Right lung (tissue), 2 donors: ENCODE measurements at regions not wholly inside any gene's neighbourhood (a gene's known extent, or its start where the extent isn't known, plus 50 kb on each side); places are given as distances from the start of the nearest gene placed in this dataset.

Source experiments
- DNase-seq, 2 donors: peaks; one replicate each; pipeline ENCODE4 v3.0.0-alpha.2; 2013

DNA sequence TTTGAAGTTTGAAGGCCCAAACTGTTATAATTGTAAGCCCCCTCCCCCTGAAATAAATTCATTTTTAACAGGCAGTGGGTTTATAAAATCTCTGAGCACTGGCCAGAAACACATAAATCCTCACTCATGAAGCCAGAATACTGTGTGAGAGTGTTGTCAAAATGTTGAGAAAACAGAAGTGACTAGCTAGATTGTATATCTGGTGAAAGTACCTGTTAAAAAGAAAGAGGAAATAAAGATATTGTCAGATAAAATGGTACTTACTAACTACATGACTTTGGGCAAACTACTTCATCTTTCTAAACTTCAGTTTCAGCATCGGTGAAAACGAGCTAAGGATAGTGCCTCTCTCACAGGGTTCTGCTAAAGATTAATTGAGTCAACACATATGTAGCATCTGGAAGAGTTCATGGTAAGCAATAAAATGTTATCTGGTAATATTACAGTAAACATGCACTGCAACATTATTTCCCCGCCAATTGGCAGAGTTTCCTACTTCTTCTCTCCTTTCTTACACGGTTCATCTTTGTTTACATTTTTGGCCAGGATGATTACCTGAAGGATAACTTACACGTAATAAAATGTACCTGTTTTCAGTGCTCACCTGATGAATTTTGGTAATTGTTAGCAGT is 202.5 kb upstream of the CHRM2 start:
- no peak for DNase-seq

DNA sequence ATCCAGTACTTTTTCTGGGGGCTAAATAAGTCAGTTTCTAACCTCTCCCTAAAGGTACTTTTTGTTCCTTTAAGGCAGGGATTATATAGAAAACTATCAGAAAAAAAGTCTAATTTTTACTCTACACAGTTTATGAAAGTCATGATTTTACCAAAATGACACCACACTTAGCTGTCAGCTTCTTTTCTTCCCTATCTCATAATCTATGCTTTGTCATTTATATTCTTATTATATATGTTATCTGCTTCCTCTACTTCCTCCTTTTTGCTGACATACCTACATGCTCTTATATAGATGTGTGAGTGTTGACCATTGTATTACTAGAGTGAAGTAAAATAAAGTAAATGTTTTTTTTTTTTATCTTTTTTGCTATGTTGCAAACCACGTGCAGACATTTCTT is 203.9 kb upstream of the CHRM2 start:
- DNase-seq = no peak

DNA sequence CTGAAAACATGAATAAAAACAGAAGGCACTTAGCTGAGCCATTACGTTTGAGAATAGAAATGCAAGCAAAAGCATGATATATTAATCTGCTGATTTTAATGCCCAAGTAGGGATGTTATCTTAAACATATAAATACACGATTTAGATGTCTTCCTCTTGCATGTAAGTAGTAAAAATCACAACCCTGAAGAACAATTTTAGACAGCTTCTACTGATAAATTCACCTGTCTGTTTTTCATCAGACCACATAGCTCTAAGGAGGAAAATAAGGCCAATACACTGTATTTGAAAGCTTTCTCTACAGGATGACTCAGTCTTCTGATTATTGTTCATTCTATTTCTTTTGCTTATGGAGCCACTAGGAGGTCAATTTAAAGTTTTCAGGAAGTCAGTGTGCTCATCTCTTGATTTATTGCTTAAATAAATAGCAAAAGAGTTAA is 210.9 kb upstream of the CHRM2 start:
- no peak for DNase-seq

DNA sequence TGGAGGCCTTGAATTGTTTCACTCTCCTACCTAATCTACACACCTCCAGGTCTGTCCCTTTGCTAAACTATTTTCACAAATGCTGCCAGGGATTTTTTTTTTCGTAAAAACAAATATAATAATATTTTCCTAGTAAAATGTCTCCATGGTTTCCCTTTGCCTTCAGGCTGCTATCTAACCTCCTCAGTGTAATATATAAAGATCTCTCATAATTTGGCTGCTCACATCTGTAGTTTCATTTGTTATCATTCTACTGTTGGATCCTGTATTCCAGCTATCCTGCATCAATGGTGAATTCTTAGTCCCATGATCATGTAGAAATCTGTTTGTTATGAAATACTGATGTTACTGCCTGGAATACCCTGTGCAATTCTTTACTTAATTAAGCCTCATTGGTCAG is 211.9 kb upstream of the CHRM2 start:
- no peak for DNase-seq

DNA sequence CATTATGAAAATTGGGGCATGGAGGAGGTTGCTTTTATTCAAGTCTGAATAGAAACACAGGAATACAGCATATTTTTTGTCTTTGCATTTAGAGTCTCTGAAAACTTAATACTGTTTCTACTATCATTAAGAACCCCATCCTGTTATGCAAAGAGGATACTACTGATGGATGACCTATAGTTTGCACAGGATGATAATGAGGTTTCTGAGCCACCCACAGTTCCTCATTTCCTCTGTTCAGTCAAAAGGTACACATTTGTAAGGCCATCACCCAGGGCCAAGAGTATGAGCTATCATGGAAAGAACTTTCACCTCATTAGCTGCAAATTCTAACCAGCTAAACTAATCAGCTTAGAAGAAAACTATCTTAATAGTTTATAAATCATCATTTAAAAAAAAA is 213.0 kb upstream of the CHRM2 start:
- DNase-seq = no peak

DNA sequence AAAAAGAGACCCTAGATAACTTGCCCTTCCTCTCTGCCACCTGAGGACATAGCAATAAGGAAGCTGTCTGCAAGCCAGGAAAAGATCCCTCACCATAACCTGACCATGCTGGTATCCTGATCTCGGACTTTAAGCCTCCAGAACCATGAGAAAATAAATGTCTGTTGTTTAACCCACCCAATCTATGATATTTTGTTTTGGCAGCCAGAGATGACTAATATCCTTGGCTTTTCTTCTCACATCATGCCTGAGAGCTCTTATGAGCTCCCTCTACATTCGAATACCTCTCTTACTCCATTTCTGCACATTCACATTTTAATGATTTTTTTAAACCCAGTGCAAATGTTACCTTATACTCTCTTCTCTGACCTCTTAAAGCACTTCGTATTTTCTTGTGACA is 214.0 kb upstream of the CHRM2 start:
- no peak for DNase-seq

DNA sequence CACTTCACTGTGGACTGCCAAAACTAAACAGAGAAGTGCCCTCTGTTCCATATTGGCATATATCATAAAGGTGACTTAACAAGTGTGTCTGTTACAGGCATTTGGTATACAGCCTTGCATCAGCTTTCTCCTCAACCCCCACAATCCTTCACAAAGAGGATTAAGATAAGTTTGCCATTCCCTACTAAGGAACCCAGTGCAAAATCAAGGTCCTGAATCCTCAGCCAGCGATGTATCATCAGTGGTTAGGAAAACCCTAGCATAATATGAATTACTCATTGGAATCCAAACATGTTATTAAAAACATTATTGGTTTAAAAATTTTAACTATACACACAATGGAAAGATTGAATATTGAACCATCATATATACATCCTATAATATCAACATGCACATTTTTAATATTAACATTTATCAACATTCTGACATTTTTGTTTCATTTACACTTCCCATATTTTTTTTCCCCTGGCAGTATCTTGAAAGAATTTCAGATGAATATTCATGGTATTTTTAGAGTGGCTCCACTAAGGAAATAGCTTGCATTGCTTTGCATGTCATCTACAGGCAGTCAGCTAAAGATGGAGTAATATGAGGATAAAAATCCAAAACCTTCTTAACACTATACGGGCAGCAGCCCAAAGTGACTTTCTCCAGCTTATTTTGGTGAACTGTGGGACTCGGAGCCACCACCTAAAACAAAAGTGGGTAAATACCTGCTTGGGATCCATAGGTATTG is 215.6 kb upstream of the CHRM2 start:
- DNase-seq = no peak

DNA sequence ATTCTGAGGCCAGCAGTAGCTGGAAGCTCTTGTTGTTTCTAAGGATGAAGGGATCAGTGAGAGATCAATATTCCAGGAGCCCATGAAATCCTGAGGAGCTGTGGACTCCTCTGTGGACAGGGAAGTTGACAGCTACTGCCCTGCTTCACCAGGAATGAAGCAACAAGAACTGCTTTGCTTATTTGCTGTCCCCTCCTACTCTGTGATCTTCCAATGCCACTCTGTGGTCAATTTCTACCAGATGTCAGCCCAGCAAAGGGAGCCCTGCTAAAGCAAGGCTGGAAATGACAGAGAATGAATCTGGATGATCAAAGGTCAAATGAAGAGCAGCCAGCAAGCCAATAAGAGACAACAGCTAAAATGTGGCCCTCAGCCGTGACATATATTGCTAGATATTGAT is 227.5 kb upstream of the CHRM2 start:
- DNase-seq = no peak

DNA sequence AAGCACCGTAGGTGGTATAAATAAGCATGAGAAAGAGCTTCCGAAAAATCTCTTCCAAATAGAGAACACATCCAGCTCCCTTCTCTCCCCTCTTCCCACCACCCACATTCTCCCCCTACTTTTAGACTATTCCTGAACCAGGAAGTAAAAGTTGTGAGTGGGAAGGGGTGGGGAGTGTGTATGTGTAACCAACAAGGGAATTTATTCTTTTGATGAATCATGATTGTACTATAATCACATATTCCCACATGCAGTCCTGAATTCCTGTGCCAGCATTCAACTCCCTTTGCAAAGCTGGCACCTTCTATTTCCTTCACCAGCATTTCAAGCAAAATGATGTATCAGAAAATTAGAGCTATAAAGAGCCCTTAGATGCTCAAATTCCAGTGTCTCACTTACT is 230.6 kb upstream of the CHRM2 start:
- no peak for DNase-seq

DNA sequence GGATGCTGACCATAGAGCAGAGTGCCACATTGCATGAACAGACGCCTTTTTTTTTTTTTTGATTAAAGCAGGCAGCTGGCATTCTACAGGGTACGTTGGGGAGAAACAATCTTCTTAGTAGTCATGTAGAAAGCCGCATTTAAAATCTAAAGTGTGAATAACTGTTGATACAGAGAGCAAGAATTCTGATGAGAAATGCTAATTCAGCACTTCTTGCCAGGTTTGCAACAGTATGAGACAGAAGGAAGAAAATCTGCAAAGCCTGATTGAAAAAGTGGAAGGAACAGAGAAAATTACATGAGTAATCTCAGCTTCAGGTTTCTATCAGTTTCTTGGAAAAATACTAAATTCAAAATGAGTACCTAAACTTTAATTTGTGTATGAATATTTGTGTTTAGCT is 232.7 kb upstream of the CHRM2 start:
- no peak for DNase-seq

DNA sequence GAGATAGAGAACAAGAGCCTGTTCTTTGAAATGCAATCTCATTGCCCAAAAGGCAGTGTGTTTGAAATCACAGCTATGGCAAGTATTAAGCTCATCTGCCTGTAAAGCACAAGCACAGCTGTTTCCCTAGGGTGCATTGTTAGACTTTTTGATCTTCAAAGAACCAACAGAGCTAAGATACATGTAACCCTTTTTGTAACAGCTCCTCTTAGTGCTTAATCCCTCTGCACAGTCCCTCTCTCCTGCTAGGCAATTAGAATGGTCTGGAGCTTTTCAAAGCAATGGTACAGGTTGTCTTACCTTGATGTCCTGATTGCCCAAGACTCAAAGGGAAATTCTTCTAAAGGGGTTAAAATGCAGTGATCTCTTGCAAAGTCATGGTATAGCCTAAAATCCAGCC is 249.6 kb upstream of the CHRM2 start:
- DNase-seq = no peak

DNA sequence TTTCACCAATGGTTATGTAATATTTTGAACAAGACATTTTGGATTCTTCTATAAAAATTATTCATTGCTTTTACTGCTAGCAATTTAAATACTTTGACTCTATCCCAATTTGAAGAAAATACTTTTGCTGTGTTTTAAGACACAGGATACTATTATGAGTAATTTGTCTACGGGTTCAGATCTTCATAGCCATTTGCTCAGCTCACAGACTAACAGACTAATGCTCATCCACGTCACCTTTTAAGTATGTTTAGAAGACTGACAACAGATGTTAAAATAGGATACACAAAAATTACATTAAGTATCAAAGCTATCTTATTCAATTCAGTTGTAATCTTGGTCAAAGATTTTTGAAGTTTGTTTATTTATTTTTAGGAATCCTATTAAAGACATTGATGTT is 251.3 kb upstream of the CHRM2 start:
- no peak for DNase-seq

DNA sequence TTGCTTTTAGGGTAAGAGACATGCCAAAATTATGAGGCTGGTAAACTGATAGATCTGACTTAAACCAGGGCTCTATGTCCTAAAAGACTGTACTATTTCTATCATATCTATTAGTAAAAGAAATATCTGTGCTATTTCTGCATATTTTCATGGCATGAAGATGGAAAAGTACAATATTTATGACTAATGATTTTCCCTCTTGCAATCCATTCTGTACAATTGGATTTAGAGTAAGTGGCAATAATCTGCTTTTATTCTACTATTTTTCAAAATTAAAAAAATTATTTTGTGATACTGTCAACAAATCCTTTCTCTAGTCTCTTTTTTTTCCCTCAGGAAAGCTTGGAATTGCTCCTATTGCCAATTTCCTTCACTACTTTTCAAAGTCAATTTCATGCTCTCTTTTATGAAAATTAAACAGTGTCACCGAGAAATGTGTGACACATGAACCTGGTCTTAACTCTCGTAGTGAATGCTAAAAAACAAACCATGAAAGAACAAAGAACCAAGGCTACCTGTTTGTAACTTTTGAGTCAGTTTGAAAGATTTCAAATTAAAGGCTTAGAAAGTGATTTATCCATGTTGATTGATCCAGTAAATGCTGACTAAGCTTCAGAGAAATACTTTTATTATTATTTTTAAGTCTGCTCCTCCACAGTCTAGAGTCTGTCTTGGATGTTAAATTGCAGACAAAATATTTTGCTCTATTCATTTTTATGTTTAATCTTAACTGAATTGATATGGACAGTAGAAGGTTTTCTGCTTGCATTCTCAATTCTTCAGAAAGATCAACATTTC is 262.7 kb upstream of the CHRM2 start:
- no peak for DNase-seq

DNA sequence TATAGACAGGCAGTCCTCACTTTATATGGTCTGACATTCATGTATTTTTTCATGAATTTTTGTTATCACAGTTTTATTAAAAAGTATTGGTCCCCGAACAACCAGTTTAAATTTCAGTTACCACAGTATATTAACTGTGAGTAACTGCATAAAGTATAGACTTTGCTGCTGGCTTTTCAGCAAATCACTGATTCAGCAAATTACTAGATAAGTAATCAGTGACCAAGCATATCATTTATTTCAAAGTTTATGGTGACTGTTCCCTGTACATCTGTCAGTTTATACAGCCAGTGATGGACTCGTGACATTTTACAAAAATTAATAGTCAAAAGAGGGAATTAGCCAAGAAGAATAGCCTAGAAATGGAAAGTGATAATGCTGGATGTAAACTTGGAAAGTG is 266.7 kb upstream of the CHRM2 start:
- DNase-seq = no peak

DNA sequence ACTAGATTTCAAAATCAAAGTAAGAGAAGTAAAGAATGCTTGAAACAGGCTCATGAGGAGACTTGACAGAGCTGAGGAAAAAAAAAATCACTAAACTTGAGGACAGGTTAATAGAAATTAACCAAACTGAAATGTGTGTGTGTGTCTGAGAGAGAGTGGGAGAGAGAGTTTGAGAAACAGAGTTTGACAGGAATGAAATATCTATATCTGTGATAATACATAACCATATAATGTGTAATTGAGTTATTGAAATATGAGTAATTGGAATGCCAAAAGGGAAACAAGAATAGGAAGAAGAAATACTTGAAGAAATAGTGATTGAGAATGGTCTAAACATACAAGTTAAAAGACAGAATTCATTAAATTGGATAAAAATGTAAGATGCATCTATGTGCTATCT is 268.0 kb upstream of the CHRM2 start:
- no peak for DNase-seq

DNA sequence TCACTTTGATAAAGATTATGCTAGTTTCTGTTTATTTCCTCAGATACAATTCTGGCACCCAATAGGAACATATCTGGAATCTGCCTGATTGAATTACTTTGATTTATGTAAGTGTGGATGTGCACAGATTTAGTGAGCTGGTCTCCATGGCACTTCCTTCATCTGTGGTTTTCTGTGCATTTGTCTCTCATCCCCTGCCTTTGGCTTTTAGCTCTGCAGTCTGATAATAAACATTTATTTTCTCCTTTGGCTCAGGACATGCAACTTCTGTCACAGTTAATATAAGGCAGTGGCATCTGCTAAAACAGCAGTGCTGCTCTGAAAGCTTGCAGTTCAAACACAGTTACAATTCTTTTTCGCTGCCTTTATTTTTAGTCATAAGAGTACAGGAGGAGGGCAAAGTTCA is 273.7 kb upstream of the CHRM2 start:
- no peak for DNase-seq

DNA sequence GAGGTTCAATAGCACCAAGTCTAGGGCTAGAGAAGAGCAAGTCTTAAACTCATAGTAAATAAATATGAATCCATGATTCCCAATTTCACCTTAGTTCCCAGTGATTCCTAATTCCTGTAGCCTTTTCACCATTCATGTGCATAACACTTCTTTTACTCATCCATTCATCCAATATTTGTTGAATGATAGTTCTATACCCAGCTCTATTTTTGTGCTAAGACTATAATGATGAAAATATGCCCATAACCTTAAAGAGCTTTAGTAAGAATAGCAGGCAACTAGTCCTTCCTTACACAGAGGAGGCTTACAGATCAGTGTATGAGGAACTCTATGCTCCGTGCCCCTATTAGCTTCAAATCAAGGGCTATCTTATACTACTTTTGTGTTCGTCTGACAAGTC is 280.2 kb upstream of the CHRM2 start:
- DNase-seq = no peak

DNA sequence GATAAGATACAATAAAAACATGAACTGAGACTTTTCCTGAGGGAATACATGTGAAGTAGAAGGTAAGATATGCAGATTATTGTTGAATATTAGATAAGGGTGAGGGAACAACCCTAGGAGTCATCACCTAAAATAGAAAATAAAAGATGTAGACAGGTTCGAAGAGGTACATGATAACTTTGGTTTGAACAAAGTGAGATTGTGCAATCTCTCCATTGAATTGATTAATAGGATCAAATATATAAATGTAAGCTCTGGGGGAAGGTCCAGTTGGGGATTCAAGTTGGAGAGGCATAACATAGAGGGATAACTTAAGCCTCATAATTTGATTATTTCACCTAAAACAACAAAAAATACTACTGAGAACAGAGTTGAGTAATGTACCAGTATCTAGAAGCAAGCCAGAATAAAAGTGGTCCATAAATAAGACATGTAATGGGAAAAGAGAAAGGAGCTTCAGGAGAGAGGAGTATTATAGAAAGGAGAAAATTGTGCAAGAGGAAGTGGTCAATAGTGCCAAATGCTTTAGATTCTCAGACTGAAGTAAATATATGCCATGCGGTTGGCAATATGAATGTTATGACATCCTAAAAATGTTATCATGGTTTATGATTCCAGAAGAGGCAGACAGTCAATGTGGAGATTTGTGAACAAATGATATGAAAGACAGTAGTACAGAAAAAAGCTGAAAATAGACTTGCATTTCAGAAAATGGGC is 282.3 kb upstream of the CHRM2 start:
- no peak for DNase-seq

DNA sequence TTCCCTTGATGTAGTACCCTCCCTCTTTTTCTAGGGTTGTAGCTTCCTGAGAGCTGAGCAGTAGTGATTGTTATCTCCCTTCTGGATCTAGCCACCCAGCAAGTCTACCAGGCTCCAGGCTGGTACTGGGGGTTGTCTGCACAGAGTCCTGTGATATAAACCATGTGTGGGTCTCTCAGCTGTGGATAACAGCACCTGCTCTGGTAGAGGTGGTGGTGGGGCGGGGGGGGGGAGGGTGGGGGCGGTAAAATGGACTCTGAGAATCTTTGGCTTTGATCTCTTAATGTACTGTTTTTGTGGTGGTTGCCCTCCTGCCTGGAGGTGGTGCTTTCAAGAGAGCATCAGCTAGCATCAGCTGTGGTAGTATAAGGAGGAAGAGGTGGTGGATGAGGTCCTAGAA is 302.0 kb upstream of the CHRM2 start:
- DNase-seq = no peak

DNA sequence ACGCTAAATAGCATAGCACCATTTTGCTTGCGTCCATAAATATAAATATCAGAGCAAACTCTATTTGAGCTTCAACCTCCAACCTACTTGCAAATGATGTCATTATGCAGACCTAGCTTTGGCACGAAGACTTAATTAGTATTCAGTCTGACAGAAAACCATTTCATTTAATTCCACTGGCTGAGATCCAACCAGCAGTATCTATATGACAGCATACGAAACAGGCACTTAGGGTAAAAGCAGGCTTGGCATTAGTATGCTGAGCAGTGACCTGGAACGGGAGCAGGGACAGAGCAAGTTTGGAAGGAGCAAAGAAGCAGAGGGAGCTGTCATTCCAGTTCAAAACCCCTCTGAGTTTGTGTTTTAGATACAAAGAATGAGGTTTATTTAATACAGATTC is 312.5 kb upstream of the CHRM2 start:
- no peak for DNase-seq

DNA sequence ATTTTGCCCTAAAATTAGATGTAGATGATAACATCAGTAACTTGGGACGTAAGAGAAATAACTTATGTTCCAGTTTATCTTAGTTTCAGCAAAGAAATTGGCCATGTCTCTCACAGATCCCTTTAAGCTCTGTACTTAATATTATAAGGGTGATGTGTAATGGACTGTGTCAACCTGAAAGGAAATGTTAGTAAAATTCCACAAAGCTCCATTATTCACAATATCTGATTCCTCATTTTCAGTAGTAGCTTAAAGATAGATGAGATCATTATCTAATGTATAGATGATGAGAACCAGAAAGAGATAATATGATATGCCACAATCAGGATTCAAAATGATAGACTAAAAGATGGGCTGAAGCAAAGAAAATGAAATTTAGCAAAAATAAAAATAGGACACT is 316.8 kb upstream of the CHRM2 start:
- DNase-seq = no peak

DNA sequence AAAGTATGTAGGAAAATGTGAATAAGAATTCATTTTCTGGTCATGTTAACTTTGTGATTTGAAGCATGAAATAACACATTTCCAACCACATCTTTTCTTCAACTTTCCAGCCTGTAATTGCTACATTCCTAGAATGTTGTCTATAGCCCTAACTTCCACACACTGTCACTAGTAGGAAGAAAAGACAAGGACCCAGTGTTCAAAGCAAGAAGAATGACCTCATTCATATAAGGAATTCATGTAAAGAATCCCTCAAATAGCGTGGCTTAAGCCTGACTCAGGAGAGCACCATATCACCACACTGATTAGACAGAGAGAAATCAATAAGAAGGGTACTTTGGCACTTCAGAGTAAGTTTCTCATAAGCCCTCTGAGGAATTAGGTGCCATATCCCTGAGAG is 318.7 kb upstream of the CHRM2 start:
- no peak for DNase-seq

DNA sequence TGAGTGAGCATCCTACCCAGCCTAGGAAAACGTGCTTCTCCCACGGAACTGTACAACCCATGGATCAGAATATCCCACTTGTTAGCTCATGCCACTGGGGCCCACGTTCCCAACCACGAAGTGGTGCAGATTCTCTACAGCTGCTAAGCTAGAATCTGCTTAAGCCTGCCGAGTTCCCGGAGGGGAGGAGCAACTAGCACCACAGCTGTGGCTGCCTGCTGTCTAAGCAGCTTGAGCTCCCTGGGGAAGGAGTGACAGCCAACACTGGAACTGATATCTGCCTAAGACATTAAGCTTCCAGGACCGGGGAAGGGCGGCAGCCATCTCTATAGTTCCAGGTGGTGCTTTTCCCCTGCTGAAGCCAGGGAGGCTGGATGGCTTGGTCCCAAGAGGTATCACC is 334.7 kb upstream of the CHRM2 start:
- no peak for DNase-seq
